Kidney (tissue), 13 donors: ENCODE measurements at regions not wholly inside any gene's neighbourhood (a gene's known extent, or its start where the extent isn't known, plus 50 kb on each side); places are given as distances from the start of the nearest gene placed in this dataset.
"Not testable (repeated sequence)": the region's sequence is repeated elsewhere in the genome, so short reads cannot be mapped to it uniquely, and the experiment has no call there.

Experiments
- DNase-seq, 5 donors: peaks; one replicate each; pipeline ENCODE4 v3.0.0-alpha.2; 2013 to 2020
- FAIRE-seq: peaks from 2 replicates; lab custom pipeline; 2012; peaks lifted over from hg19 to GRCh38; lab: Jason Lieb, UNC
- H3K27ac ChIP-seq, 2 donors: one replicate each; pipeline ENCODE4 v1.7.0; 2013; ENCODE audit warnings: low read depth in 2 of 2, low read length in 2 of 2, inconsistent platforms in 1 of 2
- H3K27me3 ChIP-seq: one replicate; pipeline ENCODE4 v1.7.1; 2013; ENCODE audit warnings: low read length, inconsistent platforms; ENCODE audit not compliant: control insufficient read depth, insufficient read depth
- H3K36me3 ChIP-seq, 3 donors: one replicate each; pipeline versions ENCODE4 v1.7.0 to v1.7.1; 2013; ENCODE audit warnings: low read length in 3 of 3, control low read depth in 1 of 3, inconsistent platforms in 1 of 3; ENCODE audit not compliant: insufficient read depth in 3 of 3, control insufficient read depth in 2 of 3
- H3K4me1 ChIP-seq, 3 donors: one replicate each; pipeline versions ENCODE4 v1.7.0 to v1.7.1; 2013; ENCODE audit warnings: low read length in 3 of 3, inconsistent platforms in 1 of 3, low read depth in 1 of 3; ENCODE audit not compliant: control insufficient read depth in 2 of 3, insufficient read depth in 2 of 3
- H3K4me3 ChIP-seq, 3 donors: one replicate each; pipeline versions ENCODE4 v1.7.0 to v1.8.1; 2013; ENCODE audit warnings: low read length in 3 of 3, control low read depth in 1 of 3, inconsistent platforms in 1 of 3
- H3K9ac ChIP-seq, 3 donors: one replicate each; pipeline versions ENCODE4 v1.7.0 to v1.7.1; 2013; ENCODE audit warnings: low read length in 3 of 3, control low read depth in 1 of 3, inconsistent platforms in 1 of 3
- H3K9me3 ChIP-seq, 3 donors: one replicate each; pipeline versions ENCODE4 v1.7.0 to v1.7.1; 2013; ENCODE audit warnings: low read length in 3 of 3, control low read depth in 1 of 3, inconsistent platforms in 1 of 3; ENCODE audit not compliant: control insufficient read depth in 2 of 3, insufficient read depth in 1 of 3
- CTCF ChIP-seq: IDR thresholded peaks from 3 replicates; pipeline ENCODE4 v1.5.1; 2012; ENCODE audit warnings: mild to moderate bottlenecking, moderate library complexity, borderline replicate concordance; ENCODE audit not compliant: insufficient read depth; ENCODE audit errors: extremely low read depth
- intact Hi-C: fragments of 100-400 bp; cut with DNase I; formaldehyde crosslinking; loops from one replicate; pipeline ENCODE4 v1.11.1; 2022
- donor health status: control.
- donor health status: control.
- donor health status: control.
- donor health status: control.
- donor health status: control.
- donor health status: DM: yes; HTN: yes; CAD: no.
- donor health status: Normal renal cell carcinoma (clear cell type).

- Histone ChIP-seq H3K27me3 (no peaks in the 10 kb centered on the region), H3K36me3 (no peaks in the 10 kb centered on the region), H3K27ac (no peak overlapping the region), H3K9me3 (no peaks in the 10 kb centered on the region), H3K9ac (no peak overlapping the region), H3K4me1 (no peaks in the 10 kb centered on the region), H3K4me3 (no peak overlapping the region)
- no peak for TF ChIP-seq CTCF
- intact Hi-C loops: no loop called here
- DNase-seq (no peak), FAIRE-seq (no peak)
Measured at GRCh38 chr11:49316180-49316579, 107.8 kb upstream of the FOLH1 start.

GRCh38 chr11:49303080-49303479 lies 94.7 kb upstream of the FOLH1 start:
- FAIRE-seq (no peak), DNase-seq (no peak)
- Histone ChIP-seq H3K27ac (no peak overlapping the region), H3K9ac (no peak overlapping the region), H3K4me3 (no peak overlapping the region), H3K9me3 (no peaks in the 10 kb centered on the region), H3K27me3 (no peaks in the 10 kb centered on the region), H3K36me3 (no peaks in the 10 kb centered on the region), H3K4me1 (no peaks in the 10 kb centered on the region)
- TF ChIP-seq CTCF: no peak
- intact Hi-C loops: no loop called here

- no peak for DNase-seq
- intact Hi-C loops: no loop called here
- Histone ChIP-seq H3K27ac (no peak overlapping the region), H3K27me3 (no peaks in the 10 kb centered on the region), H3K36me3 (no peaks in the 10 kb centered on the region), H3K9me3 (no peaks in the 10 kb centered on the region), H3K4me3 (no peak overlapping the region), H3K4me1 (no peaks in the 10 kb centered on the region), H3K9ac (no peak overlapping the region)
- no peak for TF ChIP-seq CTCF
- FAIRE-seq: peak; percentile 58
Measured at GRCh38 chr11:49302360-49302759, 94.0 kb upstream of the FOLH1 start.

GRCh38 chr11:49298017-49298416 lies 89.6 kb upstream of the FOLH1 start:
- intact Hi-C loops, H3K27me3 ChIP-seq, FAIRE-seq, DNase-seq, H3K4me1 ChIP-seq, H3K9ac ChIP-seq, H3K27ac ChIP-seq, H3K9me3 ChIP-seq, H3K36me3 ChIP-seq, H3K4me3 ChIP-seq: not testable (repeated sequence)

GRCh38 chr11:49283911-49284310 lies 75.5 kb upstream of the FOLH1 start:
- H3K4me1 ChIP-seq, H3K9ac ChIP-seq, FAIRE-seq, intact Hi-C loops, H3K9me3 ChIP-seq, H3K36me3 ChIP-seq, H3K27ac ChIP-seq, H3K27me3 ChIP-seq, H3K4me3 ChIP-seq: not testable (repeated sequence)
- peak in 1 of 5 donors; percentile 1 for DNase-seq

- H3K4me3 ChIP-seq, H3K27me3 ChIP-seq, intact Hi-C loops, FAIRE-seq, H3K9me3 ChIP-seq, H3K9ac ChIP-seq, H3K27ac ChIP-seq, H3K4me1 ChIP-seq, H3K36me3 ChIP-seq: not testable (repeated sequence)
- DNase-seq: peak in 2 of 5 donors; percentile 53 to 63
Measured at GRCh38 chr11:49283282-49283681, 74.9 kb upstream of the FOLH1 start.

GRCh38 chr11:49282125-49282524 lies 73.7 kb upstream of the FOLH1 start:
- H3K4me1 ChIP-seq, FAIRE-seq, H3K27ac ChIP-seq, DNase-seq, H3K4me3 ChIP-seq, H3K9me3 ChIP-seq, H3K36me3 ChIP-seq, intact Hi-C loops, H3K9ac ChIP-seq, H3K27me3 ChIP-seq: not testable (repeated sequence)
